ENCODE measurements at regions not wholly inside any gene's neighbourhood (a gene's known extent, or its start where the extent isn't known, plus 50 kb on each side); places are given as distances from the start of the nearest gene placed in this dataset.

DNA sequence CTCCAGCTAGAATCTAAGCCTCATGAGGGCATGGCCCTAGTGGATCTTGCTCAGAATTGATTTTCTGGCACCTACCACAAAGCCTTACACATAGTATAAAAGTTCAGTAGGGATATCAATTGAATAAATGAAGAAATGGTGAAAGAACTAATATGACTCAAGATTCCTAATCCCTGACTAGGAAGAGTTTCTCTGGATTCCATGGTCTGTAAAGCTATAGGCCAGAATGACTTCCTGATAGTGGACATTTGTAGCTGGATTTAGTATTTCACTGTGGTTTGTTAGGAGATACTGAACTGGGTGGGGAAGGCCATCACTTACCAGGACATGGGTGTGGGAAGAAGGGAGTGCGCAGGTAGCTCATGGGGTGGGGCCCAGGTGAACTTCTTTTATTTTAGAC lies 168.9 kb downstream of the RAP2B start:
- TF ChIP-seq, protein P1, sequence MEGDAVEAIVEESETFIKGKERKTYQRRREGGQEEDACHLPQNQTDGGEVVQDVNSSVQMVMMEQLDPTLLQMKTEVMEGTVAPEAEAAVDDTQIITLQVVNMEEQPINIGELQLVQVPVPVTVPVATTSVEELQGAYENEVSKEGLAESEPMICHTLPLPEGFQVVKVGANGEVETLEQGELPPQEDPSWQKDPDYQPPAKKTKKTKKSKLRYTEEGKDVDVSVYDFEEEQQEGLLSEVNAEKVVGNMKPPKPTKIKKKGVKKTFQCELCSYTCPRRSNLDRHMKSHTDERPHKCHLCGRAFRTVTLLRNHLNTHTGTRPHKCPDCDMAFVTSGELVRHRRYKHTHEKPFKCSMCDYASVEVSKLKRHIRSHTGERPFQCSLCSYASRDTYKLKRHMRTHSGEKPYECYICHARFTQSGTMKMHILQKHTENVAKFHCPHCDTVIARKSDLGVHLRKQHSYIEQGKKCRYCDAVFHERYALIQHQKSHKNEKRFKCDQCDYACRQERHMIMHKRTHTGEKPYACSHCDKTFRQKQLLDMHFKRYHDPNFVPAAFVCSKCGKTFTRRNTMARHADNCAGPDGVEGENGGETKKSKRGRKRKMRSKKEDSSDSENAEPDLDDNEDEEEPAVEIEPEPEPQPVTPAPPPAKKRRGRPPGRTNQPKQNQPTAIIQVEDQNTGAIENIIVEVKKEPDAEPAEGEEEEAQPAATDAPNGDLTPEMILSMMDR (IDR thresholded peaks at IDR 0.05): no peak
- TF ChIP-seq POLR2AphosphoS5 (IDR thresholded peaks at IDR 0.05): no peak
